ENCODE measurements at regions not wholly inside any gene's neighbourhood (a gene's known extent, or its start where the extent isn't known, plus 50 kb on each side); places are given as distances from the start of the nearest gene placed in this dataset.

- Histone ChIP-seq H3K27me3 (no peaks in the 10 kb centered on the region), H3K36me3 (no peaks in the 10 kb centered on the region)
- DNase-seq: no peak
Measured at GRCh38 chr1:232274999-232275710, 354.8 kb downstream of the SIPA1L2 start.

DNA sequence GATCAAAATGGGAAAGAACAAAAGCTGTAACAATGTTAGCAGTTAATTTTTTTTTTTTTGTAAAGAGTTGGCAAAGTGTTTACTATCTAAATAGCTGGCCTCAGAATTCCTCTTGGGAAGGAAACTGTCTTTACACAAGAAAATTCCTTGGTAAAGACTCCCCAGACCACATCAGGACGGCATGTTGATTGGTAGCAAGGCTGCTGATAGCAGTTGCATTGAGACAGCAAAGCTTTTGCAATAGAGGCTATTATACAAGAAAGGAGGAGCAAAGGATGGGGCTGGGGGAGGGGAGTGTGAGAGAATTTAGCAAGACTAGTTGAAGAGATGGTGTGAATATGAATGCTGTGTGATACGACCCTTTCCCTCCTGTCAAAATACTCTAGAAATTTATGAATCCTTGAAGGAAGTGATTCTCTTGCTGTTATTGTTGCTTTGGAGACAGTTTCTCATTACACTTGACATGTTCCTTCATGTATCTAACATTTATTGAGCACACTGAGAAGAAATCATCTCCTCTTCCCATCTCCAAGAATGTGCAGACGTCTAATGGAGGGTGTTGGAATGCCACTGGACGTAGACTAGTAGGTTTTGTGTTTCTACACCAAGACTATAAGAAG is 355.6 kb downstream of the SIPA1L2 start:
- no peak for DNase-seq
- Histone ChIP-seq H3K36me3 (no peaks in the 10 kb centered on the region), H3K27me3 (no peaks in the 10 kb centered on the region), H3K9me3 (no peaks in the 10 kb centered on the region), H3K4me3 (no peak overlapping the region)

More at GRCh38 chr1:232274999-232275710, 354.8 kb downstream of the SIPA1L2 start:
- no peaks in the 10 kb centered on the region for H3K9me3 ChIP-seq
- no peak overlapping the region for H3K4me3 ChIP-seq

GRCh38 chr1:232273011-232273410 is 356.9 kb downstream of the SIPA1L2 start:
- no peaks in the 10 kb centered on the region for H3K9me3 ChIP-seq
- no peak for DNase-seq
- H3K36me3 ChIP-seq: no peaks in the 10 kb centered on the region
- H3K4me3 ChIP-seq: no peak overlapping the region
- H3K27me3 ChIP-seq: no peaks in the 10 kb centered on the region

GRCh38 chr1:232271991-232272589 is 357.8 kb downstream of the SIPA1L2 start:
- H3K4me3 ChIP-seq: no peak overlapping the region
- H3K27me3 ChIP-seq: no peaks in the 10 kb centered on the region
- H3K9me3 ChIP-seq: no peaks in the 10 kb centered on the region
- no peaks in the 10 kb centered on the region for H3K36me3 ChIP-seq
- no peak for DNase-seq

GRCh38 chr1:232271299-232271698 is 358.6 kb downstream of the SIPA1L2 start:
- no peaks in the 10 kb centered on the region for H3K36me3 ChIP-seq
- no peaks in the 10 kb centered on the region for H3K9me3 ChIP-seq
- H3K27me3 ChIP-seq: no peaks in the 10 kb centered on the region
- H3K4me3 ChIP-seq: no peak overlapping the region
- no peak for DNase-seq

- Histone ChIP-seq H3K36me3 (no peaks in the 10 kb centered on the region), H3K4me3 (no peak overlapping the region), H3K9me3 (no peaks in the 10 kb centered on the region), H3K27me3 (no peaks in the 10 kb centered on the region)
- no peak for DNase-seq
Measured at GRCh38 chr1:232269988-232270387, 359.9 kb downstream of the SIPA1L2 start.

GRCh38 chr1:232267837-232268598 is 361.9 kb downstream of the SIPA1L2 start:
- no peaks in the 10 kb centered on the region for H3K9me3 ChIP-seq
- no peaks in the 10 kb centered on the region for H3K36me3 ChIP-seq
- DNase-seq: no peak
- H3K4me3 ChIP-seq: no peak overlapping the region
- no peaks in the 10 kb centered on the region for H3K27me3 ChIP-seq

DNA sequence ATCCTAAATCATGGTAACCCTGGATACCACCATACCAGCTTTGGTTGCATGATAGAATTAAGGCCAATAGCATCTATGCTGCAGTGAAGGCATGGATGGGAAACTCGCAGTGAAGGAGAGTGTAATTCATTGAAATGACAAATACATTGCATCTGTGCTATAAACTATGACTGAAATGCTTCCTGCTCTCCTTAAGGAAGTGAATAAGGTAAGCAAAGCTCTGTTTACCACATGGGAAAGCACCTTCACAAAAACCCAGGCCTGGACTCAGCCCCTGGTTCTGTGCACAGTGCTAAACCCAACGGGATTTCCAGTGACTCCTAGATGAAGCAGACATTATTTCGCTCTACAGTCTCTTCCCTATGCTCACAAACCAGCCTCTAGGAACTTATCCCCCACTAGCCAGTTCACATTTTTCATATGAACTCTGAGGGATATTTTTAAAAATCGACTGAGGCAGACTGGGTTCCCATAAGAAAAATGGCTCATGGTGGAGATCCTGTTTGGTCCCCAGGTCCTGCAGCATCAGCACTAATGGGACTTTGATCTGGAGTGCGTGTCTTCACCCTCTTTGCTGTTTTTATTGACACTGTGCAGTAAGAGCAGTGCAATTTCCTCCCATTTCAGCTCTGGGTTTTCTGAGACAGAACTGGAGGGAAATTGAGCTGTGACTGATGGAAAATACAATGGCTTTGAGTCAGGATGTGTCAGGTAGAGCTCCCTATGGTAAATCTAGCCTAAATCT is 362.7 kb downstream of the SIPA1L2 start:
- Histone ChIP-seq H3K36me3 (no peaks in the 10 kb centered on the region), H3K4me3 (no peak overlapping the region), H3K9me3 (no peaks in the 10 kb centered on the region), H3K27me3 (no peaks in the 10 kb centered on the region)
- DNase-seq: no peak

GRCh38 chr1:232263452-232263851 is 366.5 kb downstream of the SIPA1L2 start:
- Histone ChIP-seq H3K36me3 (no peaks in the 10 kb centered on the region), H3K4me3 (no peak overlapping the region), H3K27me3 (no peaks in the 10 kb centered on the region), H3K9me3 (no peaks in the 10 kb centered on the region)
- no peak for DNase-seq

DNA sequence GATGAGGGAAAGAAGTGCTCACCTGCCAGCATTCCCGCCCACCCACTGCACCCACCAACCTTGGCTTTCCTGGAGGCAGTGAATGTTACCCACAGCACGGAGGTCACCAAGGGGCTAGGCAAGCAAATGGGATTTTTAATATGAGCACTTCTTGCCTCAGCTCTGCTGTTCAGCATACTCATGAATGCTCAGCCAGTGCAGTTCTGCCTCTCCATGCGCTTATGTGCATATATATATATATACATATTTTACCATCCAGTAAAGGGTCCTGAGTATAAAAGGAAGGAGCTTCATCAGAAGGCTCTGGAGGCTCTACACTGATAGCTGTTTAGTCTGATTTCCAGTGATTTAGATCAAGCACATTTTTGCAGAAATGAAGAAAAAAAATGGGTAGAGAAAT is 366.9 kb downstream of the SIPA1L2 start:
- no peak overlapping the region for H3K4me3 ChIP-seq
- H3K27me3 ChIP-seq: no peaks in the 10 kb centered on the region
- H3K36me3 ChIP-seq: no peaks in the 10 kb centered on the region
- DNase-seq: no peak
- H3K9me3 ChIP-seq: no peaks in the 10 kb centered on the region

- no peak for DNase-seq
- Histone ChIP-seq H3K27me3 (no peaks in the 10 kb centered on the region), H3K9me3 (no peaks in the 10 kb centered on the region), H3K4me3 (no peak overlapping the region), H3K36me3 (no peaks in the 10 kb centered on the region)
Measured at GRCh38 chr1:232260861-232261260, 369.1 kb downstream of the SIPA1L2 start.

DNA sequence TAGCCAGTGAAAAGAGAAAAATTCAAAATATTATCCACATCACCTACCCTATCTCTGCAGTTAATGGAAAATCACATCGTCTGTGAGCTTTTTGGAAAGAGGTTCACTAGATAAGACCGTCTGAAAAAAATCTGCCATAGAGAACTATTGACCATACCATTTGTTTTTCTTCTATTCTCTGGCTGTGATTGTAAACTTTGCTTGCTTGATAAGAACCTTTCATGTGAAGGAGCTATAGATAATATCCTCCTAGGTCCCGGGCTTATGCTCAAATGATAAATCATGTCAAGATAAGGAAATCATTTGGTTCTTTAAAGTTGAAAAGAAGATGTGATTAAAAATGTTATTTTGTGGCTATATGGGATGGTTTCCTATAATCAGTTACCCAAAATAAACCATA is 369.9 kb downstream of the SIPA1L2 start:
- no peak overlapping the region for H3K4me3 ChIP-seq
- H3K36me3 ChIP-seq: no peaks in the 10 kb centered on the region
- H3K27me3 ChIP-seq: no peaks in the 10 kb centered on the region
- H3K9me3 ChIP-seq: no peaks in the 10 kb centered on the region
- DNase-seq: no peak

DNA sequence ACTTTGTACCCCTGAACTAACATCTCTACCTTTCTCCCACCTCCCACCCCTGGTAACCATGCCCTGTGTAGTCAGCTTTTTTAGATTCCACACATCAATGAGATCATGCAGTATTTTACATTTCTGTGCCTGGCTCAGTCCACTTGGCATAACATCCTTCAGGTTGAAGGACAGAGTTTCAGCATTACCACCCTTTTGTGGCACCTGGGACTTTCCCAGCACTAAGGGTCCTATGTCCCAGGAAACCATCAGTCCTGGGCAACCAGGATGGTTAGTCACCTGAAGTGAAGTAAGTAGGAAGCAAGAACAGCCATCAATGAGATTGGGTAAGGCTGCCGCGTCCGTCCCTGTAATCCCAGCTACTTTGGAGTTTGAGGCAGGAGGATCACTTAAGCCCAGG is 370.6 kb downstream of the SIPA1L2 start:
- Histone ChIP-seq H3K36me3 (no peaks in the 10 kb centered on the region), H3K4me3 (no peak overlapping the region), H3K9me3 (no peaks in the 10 kb centered on the region), H3K27me3 (no peaks in the 10 kb centered on the region)
- no peak for DNase-seq

- Histone ChIP-seq H3K27me3 (no peaks in the 10 kb centered on the region), H3K4me3 (no peak overlapping the region), H3K36me3 (no peaks in the 10 kb centered on the region), H3K9me3 (no peaks in the 10 kb centered on the region)
- no peak for DNase-seq
Measured at GRCh38 chr1:232252546-232253118, 377.3 kb downstream of the SIPA1L2 start.

DNA sequence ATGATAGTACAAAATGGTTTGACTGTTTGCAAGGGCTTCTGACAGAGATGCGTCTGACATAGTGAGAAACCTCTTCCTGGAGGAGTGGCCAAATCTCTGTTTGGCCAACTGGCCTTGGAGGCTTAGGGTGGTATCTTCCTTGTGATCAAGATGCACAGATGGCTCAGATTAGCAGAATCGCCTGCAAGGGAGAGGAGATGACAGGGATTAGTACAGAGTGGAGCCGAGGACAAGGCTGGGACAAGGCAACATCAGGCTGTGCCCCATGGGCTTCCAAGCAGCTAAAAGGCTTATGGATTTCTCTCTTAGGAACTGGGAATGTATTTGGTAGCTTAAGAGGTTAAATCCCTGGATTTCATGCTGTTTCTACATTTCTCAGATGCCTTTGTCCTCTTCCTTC is 379.1 kb downstream of the SIPA1L2 start:
- Histone ChIP-seq H3K36me3 (no peaks in the 10 kb centered on the region), H3K4me3 (no peak overlapping the region), H3K9me3 (no peaks in the 10 kb centered on the region), H3K27me3 (no peaks in the 10 kb centered on the region)
- no peak for DNase-seq

Data from MG63 (cell line).